Neuronal stem cell (in vitro differentiated cells): ENCODE measurements at regions not wholly inside any gene's neighbourhood (a gene's known extent, or its start where the extent isn't known, plus 50 kb on each side); places are given as distances from the start of the nearest gene placed in this dataset.

Experiments used
- DNase-seq: peaks from one replicate; pipeline ENCODE4 v3.0.0-alpha.2; 2013; ENCODE audit warnings: low spot score
- H2AFZ ChIP-seq: one replicate; pipeline ENCODE4 v1.6.1; 2013; ENCODE audit warnings: mild to moderate bottlenecking, low read length, inconsistent platforms
- H2AK5ac ChIP-seq: 2 replicates; pipeline ENCODE4 v1.6.1; 2013; ENCODE audit warnings: low read depth, mild to moderate bottlenecking, inconsistent platforms, low read length, moderate library complexity, mixed read lengths
- H2BK120ac ChIP-seq: 2 replicates; pipeline ENCODE4 v1.6.1; 2013; ENCODE audit warnings: low read depth, mild to moderate bottlenecking, inconsistent platforms, low read length, moderate library complexity, mixed read lengths
- H2BK12ac ChIP-seq: one replicate; pipeline ENCODE4 v1.6.1; 2013; ENCODE audit warnings: low read length, inconsistent platforms
- H2BK15ac ChIP-seq: 2 replicates; pipeline ENCODE4 v1.6.1; 2013; ENCODE audit warnings: mild to moderate bottlenecking, low read length, inconsistent platforms, mixed read lengths
- H2BK5ac ChIP-seq: one replicate; pipeline ENCODE4 v1.6.1; 2013; ENCODE audit warnings: inconsistent platforms, mild to moderate bottlenecking, low read length, moderate library complexity
- H3K14ac ChIP-seq: one replicate; pipeline ENCODE4 v1.6.1; 2013; ENCODE audit warnings: low read length, inconsistent platforms
- H3K18ac ChIP-seq: 2 replicates; pipeline ENCODE4 v1.6.1; 2013; ENCODE audit warnings: low read length, inconsistent platforms
- H3K23ac ChIP-seq: 2 replicates; pipeline ENCODE4 v1.6.1; 2013; ENCODE audit warnings: low read depth, mild to moderate bottlenecking, mixed read lengths, low read length, inconsistent platforms; ENCODE audit not compliant: poor library complexity
- H3K27ac ChIP-seq: replicated peaks from 3 replicates; pipeline ENCODE4 v1.5.1; 2013; ENCODE audit warnings: low read length, inconsistent platforms
- H3K27me3 ChIP-seq, 3 experiments: 2 replicates each; pipeline ENCODE4 v1.6.1; 2013; ENCODE audit warnings: low read length in 3 of 3, mild to moderate bottlenecking in 2 of 3, inconsistent platforms in 1 of 3, low read depth in 1 of 3, mixed read lengths in 1 of 3, moderate library complexity in 1 of 3; ENCODE audit not compliant: control insufficient read depth in 3 of 3, insufficient read depth in 3 of 3
- H3K36me3 ChIP-seq, 2 donors: replicated peaks in 1 of 2; 2 replicates each; pipeline ENCODE4 v1.6.1; 2013; ENCODE audit warnings: low read length in 2 of 2; ENCODE audit not compliant: control insufficient read depth in 2 of 2, insufficient read depth in 2 of 2
- H3K4ac ChIP-seq: 2 replicates; pipeline ENCODE4 v1.6.1; 2013; ENCODE audit warnings: inconsistent platforms, mild to moderate bottlenecking, low read length, moderate library complexity
- H3K4me1 ChIP-seq, 2 donors: 1 replicate in 1 of 2; 2 replicates in 1 of 2; pipeline ENCODE4 v1.6.1; 2013; ENCODE audit warnings: low read length in 2 of 2, low read depth in 1 of 2; ENCODE audit not compliant: control insufficient read depth in 2 of 2, insufficient read depth in 1 of 2
- H3K4me2 ChIP-seq: one replicate; pipeline ENCODE4 v1.6.1; 2013; ENCODE audit warnings: mild to moderate bottlenecking, low read length, inconsistent platforms; ENCODE audit not compliant: insufficient read depth, poor library complexity, severe bottlenecking
- H3K4me3 ChIP-seq, 2 donors: 2 replicates each; pipeline ENCODE4 v1.5.1; 2013; ENCODE audit warnings: low read length in 2 of 2, mild to moderate bottlenecking in 2 of 2, inconsistent platforms in 1 of 2, moderate library complexity in 1 of 2
- H3K79me1 ChIP-seq: one replicate; pipeline ENCODE4 v1.6.1; 2013; ENCODE audit warnings: low read depth, mild to moderate bottlenecking, inconsistent platforms, low read length, moderate library complexity
- H3K9ac ChIP-seq: one replicate; pipeline ENCODE4 v1.6.1; 2013; ENCODE audit warnings: mild to moderate bottlenecking, low read depth, low read length, inconsistent platforms; ENCODE audit not compliant: poor library complexity
- H3K9me3 ChIP-seq, 2 donors: replicated peaks in 1 of 2; 2 replicates each; pipeline versions ENCODE3 to v1.6.1; 2013; ENCODE audit warnings: low read length in 2 of 2, mild to moderate bottlenecking in 2 of 2, inconsistent platforms in 1 of 2, low read depth in 1 of 2, mixed read lengths in 1 of 2, moderate library complexity in 1 of 2; ENCODE audit not compliant: control insufficient read depth in 2 of 2, insufficient read depth in 1 of 2
- H4K8ac ChIP-seq: one replicate; pipeline ENCODE4 v1.6.1; 2013; ENCODE audit warnings: low read depth, mild to moderate bottlenecking, inconsistent platforms, low read length, moderate library complexity
- H4K91ac ChIP-seq: one replicate; pipeline ENCODE4 v1.6.1; 2013; ENCODE audit warnings: low read length, low read depth, mild to moderate bottlenecking, inconsistent platforms; ENCODE audit not compliant: poor library complexity
- WGBS, 2 donors: extraction: QIAGEN DNeasy Blood & Tissue Kit; methylation state at CpG; one replicate each; pipeline ENCODE4 v1.1.7; 2013; ENCODE audit warnings: missing lambda C conversion rate in 2 of 2, mixed read lengths in 1 of 2; ENCODE audit not compliant: insufficient read length in 2 of 2, insufficient replicate concordance in 1 of 2; ENCODE audit errors: extremely low coverage in 2 of 2; 5-methylcytosine and 5-hydroxymethylcytosine counted together

- DNase-seq: peak; percentile 58
- peak overlapping the region; percentile 82 for H2AFZ ChIP-seq
Observed at GRCh38 chr3:81864272-81864671, 102.8 kb upstream of the GBE1 start.

GRCh38 chr3:81863756-81864155 lies 102.3 kb upstream of the GBE1 start:
- Histone ChIP-seq H4K8ac (no peak overlapping the region), H3K18ac (no peak overlapping the region), H3K4me1 (peaks cover 2 to 3% of the 10 kb centered on the region in 2 donors), H3K14ac (no peak overlapping the region), H3K23ac (no peak overlapping the region), H2BK12ac (no peak overlapping the region), H3K4me3 (no peak overlapping the region), H3K27ac (no peak overlapping the region), H3K4ac (no peak overlapping the region), H3K79me1 (no peaks in the 10 kb centered on the region), H3K36me3 (no peaks in the 10 kb centered on the region), H3K4me2 (no peak overlapping the region), H3K9ac (no peak overlapping the region), H2BK120ac (no peak overlapping the region), H3K9me3 (no peaks in the 10 kb centered on the region), H2BK5ac (no peak overlapping the region), H3K27me3 (no peaks in the 10 kb centered on the region), H2AK5ac (no peak overlapping the region), H2AFZ (peak overlapping the region; percentile 82), H2BK15ac (no peak overlapping the region), H4K91ac (no peak overlapping the region)
- DNase-seq: no peak
- WGBS, 2 donors: no CpG with 5 or more reads among the region's 4 CpGs

More at GRCh38 chr3:81864272-81864671, 102.8 kb upstream of the GBE1 start:
- no peak overlapping the region for H2AK5ac ChIP-seq
- H3K9ac ChIP-seq: no peak overlapping the region
- no peak overlapping the region for H2BK12ac ChIP-seq
- H3K9me3 ChIP-seq: no peaks in the 10 kb centered on the region
- no peak overlapping the region for H3K18ac ChIP-seq
- no peak overlapping the region for H4K91ac ChIP-seq
- H2BK15ac ChIP-seq: no peak overlapping the region
- H3K4ac ChIP-seq: no peak overlapping the region
- H2BK5ac ChIP-seq: no peak overlapping the region
- no peak overlapping the region for H2BK120ac ChIP-seq
- H4K8ac ChIP-seq: no peak overlapping the region
- H3K4me2 ChIP-seq: no peak overlapping the region
- no peaks in the 10 kb centered on the region for H3K27me3 ChIP-seq
- H3K23ac ChIP-seq: no peak overlapping the region
- no peak overlapping the region for H3K4me3 ChIP-seq
- WGBS, 2 donors: no CpG with 5 or more reads among the region's 7 CpGs
- peaks cover 2 to 3% of the 10 kb centered on the region in 2 donors for H3K4me1 ChIP-seq
- no peak overlapping the region for H3K27ac ChIP-seq
- no peak overlapping the region for H3K14ac ChIP-seq
- no peaks in the 10 kb centered on the region for H3K79me1 ChIP-seq
- no peaks in the 10 kb centered on the region for H3K36me3 ChIP-seq

GRCh38 chr3:81861593-81861992 lies 100.1 kb upstream of the GBE1 start:
- no peak overlapping the region for H2BK5ac ChIP-seq
- H2BK120ac ChIP-seq: no peak overlapping the region
- H3K4me2 ChIP-seq: no peak overlapping the region
- no peak overlapping the region for H3K9ac ChIP-seq
- no peak overlapping the region for H2AK5ac ChIP-seq
- H3K27ac ChIP-seq: no peak overlapping the region
- H3K9me3 ChIP-seq: no peaks in the 10 kb centered on the region
- no peak overlapping the region for H3K4me3 ChIP-seq
- H4K91ac ChIP-seq: no peak overlapping the region
- H4K8ac ChIP-seq: no peak overlapping the region
- H3K4me1 ChIP-seq: peaks cover 2 to 3% of the 10 kb centered on the region in 2 donors
- no peak overlapping the region for H2BK15ac ChIP-seq
- DNase-seq: no peak
- H2BK12ac ChIP-seq: no peak overlapping the region
- H3K14ac ChIP-seq: no peak overlapping the region
- H3K36me3 ChIP-seq: no peaks in the 10 kb centered on the region
- H3K79me1 ChIP-seq: no peaks in the 10 kb centered on the region
- no peak overlapping the region for H3K23ac ChIP-seq
- peak overlapping the region; percentile 14 for H2AFZ ChIP-seq
- no peak overlapping the region for H3K4ac ChIP-seq
- H3K27me3 ChIP-seq: no peaks in the 10 kb centered on the region
- no CpG with 5 or more reads among the region's 1 CpG for WGBS, 2 donors
- no peak overlapping the region for H3K18ac ChIP-seq

GRCh38 chr3:81859524-81859923 lies 98.1 kb upstream of the GBE1 start:
- Histone ChIP-seq H2AFZ (no peak overlapping the region), H2BK120ac (no peak overlapping the region), H3K4me2 (no peak overlapping the region), H3K4me1 (peaks cover under 1 to 3% of the 10 kb centered on the region in 2 donors), H3K36me3 (no peaks in the 10 kb centered on the region), H2BK15ac (no peak overlapping the region), H3K27ac (no peak overlapping the region), H3K4me3 (no peak overlapping the region), H3K9ac (no peak overlapping the region), H3K27me3 (no peaks in the 10 kb centered on the region), H3K14ac (no peak overlapping the region), H3K79me1 (no peaks in the 10 kb centered on the region), H3K18ac (no peak overlapping the region), H3K23ac (no peak overlapping the region), H4K8ac (no peak overlapping the region), H3K4ac (no peak overlapping the region), H2BK12ac (no peak overlapping the region), H2AK5ac (no peak overlapping the region), H2BK5ac (no peak overlapping the region), H3K9me3 (no peaks in the 10 kb centered on the region), H4K91ac (no peak overlapping the region)
- no peak for DNase-seq
- WGBS, 2 donors: no CpG with 5 or more reads among the region's 1 CpG
